Activated CD8-positive, alpha-beta memory T cell treated with anti-CD3 and anti-CD28 coated beads for 1 hour (primary cell): ENCODE measurements at regions not wholly inside any gene's neighbourhood (a gene's known extent, or its start where the extent isn't known, plus 50 kb on each side); places are given as distances from the start of the nearest gene placed in this dataset.
"Not testable (repeated sequence)": the region's sequence is repeated elsewhere in the genome, so short reads cannot be mapped to it uniquely, and the experiment has no call there.

Experiments
- DNase-seq, 2 donors: peaks; one replicate each; pipeline ENCODE4 v3.0.0-alpha.2; 2020; ENCODE audit warnings: low read depth in 1 of 2; ENCODE audit errors: extremely low read depth in 1 of 2

DNA sequence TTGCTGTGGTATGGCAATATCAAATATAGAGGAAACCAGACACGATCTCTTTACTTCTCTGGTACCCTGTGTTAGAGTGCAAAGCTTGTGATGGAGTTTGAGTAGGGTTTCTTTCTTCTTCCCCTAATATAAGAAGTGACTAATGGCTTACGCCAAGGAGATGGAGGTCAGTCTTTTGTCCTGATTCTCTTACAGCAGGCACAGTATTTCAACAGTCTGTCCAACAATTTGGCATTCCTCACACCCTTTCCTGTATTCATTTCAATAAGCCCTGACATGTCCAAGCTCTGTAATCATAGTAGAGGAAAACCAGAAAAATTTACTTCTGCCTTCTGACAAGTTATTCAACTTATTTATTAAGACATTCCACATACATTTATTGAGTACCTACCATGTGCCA, 546.2 kb downstream of the TMEM135 start:
- DNase-seq, result no peak

DNA sequence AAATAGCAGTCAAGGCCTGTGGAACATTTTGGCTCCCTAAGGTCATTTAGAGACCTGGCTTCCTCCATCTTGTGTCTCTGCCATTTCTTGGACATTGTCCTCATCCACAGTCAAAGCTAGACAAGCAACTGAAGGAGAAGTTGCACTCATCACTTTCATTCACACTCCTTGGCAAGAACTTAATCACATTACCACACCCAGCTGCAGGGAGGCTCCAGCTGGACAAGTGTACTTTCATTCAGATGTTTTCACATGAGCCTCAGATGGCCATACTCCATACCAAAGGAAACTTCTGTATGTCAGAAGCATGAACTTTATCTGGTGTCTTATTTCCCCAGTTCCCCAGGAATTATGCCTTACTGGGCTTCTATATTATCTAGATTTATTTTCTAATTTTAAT, 537.4 kb downstream of the TMEM135 start:
- no peak for DNase-seq

DNA sequence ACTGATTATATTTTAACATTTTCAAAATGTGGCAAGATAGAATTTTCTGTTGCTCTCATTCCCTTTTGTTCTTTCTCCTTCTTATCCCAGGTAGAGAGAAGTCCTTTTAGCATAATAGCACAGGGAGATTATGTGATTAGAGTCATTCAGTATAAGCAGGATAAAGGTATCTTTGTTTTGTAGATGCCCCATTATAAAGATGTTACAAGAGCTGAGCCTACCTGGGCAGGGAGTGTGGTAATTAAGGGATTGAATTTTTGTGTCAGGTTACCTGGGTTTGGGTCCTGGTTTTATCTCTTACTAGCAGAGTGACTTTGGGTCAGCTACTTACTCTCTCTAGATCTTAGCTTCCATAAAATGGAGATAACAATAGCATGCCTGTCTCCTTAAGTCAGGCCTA, 536.5 kb downstream of the TMEM135 start:
- DNase-seq, result no peak

DNA sequence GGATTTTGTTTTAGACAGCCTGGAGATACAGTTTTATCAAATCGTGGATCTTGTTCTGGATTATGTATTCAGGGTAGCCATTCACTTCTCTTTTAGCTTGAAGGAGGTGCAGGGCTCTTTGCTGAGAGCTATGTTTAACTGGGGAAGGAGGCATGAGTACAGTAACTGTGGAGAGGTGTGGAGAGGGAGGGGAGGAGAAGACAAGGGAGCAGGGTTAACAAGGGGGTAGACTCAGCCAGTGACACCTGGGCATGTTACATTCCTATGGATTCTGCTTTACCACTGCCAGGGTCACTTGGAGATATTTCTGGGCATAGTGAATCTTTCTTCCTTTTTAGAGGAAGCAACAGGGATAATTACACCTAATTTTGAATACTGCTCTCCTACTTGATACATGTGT, 536.0 kb downstream of the TMEM135 start:
- DNase-seq, result no peak

DNA sequence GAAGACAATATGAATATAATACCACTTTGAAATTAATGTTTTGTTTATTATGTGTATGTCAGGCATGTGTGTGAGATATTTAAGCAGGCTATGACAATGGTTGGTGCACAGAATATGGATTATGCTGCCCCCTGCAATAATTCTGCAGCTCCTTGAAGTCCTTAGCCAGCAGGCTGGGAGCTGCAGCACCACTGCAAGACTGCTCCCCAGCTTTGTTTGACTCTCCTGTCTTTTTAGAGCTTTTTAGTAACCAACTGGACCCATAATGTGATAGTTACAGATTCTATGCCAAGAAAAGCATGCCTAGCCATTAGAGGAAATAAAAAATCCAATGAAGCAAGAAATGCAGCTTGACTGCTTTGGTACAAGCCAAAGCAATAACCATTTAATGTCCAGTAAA, 535.1 kb downstream of the TMEM135 start:
- no peak for DNase-seq

DNA sequence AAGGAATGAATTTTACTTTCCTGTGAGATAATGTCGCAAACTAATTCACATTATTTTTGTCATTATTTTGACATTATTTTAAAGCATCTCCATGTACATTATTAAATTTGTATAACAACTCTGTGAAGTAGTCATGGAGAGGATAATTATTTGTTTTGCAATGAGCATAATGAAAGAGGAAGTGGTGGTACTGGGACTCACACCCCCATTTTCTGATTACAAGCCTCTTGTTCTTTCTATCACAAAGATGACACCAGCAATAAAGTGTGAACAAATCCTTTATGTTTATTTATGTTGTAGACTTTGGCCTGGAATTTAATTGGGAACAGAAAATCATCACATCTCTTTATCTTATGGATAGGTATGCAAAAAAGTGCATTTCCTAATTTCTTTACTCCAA, 522.6 kb downstream of the TMEM135 start:
- no peak for DNase-seq

DNA sequence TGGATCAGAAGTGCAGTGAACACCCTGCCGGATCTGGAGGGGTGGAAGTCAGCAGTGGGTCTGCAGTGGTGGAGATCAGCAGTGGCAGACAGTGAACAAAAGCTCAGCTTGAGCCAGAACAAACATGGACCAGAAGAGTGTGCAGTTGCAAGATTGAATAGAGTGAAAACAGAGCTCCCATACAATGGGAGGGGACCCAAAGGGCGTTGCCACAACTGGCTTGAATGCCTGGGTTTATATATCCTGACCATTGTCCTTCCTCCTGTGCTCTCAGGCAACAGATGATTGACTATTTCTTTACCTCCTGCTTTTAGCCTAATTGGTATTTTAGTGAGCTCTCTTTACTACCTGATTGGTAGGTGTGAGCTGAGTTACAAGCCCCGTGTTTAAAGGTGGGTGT, 522.1 kb downstream of the TMEM135 start:
- not testable (repeated sequence) for DNase-seq

DNA sequence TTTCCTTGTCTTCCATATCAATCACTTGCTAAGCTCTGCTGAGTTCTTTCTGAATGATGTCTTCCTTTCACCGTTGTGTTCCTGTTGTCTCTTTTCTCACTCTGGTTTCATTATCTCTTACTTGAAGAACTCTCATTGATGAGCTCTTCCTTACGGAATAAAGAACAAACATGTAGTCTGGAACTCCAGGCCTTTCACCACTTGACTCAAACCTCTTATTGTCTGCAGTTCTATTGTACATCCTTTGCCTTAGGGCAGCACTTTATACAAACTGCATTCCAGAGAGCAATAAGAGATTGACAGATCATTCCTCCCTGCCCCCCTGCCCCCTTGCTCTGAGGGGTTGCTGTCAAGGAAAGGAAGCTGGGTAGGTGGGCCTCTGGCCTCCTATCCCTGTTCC, 517.4 kb downstream of the TMEM135 start:
- DNase-seq, result no peak

DNA sequence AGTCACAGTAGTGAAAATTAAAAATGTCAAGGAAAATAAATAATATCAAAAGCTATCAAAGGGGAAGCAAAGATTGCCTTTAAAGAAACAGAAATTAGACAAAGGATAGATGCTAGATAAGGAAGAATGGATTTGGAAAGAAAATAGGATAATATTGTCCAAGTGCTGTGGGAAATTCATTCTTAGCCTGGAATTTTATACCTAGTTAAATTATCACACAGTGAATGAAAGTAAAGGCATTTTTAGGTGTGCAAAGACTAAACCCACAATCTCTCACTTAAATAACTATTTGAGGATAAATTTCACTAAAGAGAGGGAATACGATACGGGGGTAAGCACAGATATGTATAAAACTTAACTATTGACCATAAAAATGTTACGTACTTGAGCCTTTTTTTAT, 511.1 kb downstream of the TMEM135 start:
- no peak for DNase-seq

DNA sequence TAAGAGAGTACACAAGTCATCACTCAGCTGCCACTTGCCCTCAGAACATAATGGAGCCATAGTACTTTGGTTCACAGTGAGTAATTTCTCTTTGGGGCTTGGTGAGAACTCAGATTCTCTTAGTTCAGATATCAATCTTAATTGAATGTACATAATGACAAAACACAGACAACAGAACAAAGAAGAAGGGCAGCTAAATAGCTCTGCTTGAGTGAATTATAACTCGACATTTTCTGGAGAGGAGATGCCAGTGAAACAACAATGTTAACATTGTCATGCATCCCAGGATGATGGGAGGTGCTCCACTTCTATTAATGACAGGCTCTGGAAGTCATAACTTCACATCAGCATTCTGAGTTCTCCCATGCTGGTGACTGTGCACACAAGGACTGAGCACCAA, 508.1 kb downstream of the TMEM135 start:
- no peak for DNase-seq

DNA sequence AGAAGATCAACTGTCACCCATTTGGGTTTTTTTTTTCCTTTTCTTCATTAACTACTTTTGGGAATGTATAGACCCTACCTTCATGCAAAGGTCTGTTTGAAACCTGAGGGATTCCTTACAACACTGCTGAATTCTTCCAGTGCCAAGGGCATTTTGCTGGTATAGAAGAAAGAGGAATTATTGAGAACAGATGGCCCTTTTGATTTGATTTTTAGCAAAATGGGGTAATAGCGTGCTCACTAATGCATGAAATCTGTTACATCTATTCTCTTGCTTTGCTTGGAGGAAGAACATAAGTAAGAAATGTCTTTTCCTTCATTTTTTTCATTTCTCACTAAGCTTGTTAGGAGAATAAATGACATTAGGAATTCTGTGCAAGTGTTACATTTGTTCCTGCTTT, 501.9 kb downstream of the TMEM135 start:
- no peak for DNase-seq

DNA sequence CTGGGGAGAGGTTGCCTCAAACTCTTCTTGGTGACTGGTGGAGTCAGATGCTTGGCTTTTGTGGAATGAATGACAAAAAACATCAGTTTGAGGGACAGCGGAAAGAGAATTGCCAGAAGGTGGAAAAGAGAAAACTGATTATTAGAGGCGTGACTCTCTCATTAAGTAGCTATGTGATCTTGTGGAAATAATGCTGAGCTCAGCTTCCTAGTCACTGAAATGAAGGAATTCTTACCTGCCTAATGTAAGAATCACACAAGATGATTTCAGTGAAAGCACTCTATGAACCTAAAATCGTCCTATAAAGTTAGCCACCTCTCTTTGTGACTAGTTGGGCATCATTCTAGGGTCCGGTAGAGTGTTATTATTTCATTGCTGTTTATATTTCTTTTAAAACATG, 498.8 kb downstream of the TMEM135 start:
- no peak for DNase-seq

DNA sequence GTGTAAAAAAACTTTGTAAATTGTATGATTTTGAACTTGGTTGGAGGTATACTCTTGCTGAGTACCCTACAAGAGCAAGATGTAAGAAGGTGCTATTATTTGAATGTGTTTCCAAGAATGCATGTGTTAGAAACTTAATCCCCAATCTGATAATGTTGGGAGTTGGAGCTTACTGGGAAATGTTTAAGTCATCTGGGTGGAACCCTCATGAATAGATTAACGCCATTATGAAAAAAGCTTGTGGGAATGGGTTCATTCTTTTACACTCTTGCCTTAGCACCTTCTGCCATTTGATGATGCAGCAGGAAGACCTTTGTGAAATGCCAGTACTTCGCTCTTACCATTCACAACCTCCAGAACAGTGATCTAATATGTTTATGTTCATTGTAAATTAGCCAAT, 498.3 kb downstream of the TMEM135 start:
- DNase-seq, result no peak

DNA sequence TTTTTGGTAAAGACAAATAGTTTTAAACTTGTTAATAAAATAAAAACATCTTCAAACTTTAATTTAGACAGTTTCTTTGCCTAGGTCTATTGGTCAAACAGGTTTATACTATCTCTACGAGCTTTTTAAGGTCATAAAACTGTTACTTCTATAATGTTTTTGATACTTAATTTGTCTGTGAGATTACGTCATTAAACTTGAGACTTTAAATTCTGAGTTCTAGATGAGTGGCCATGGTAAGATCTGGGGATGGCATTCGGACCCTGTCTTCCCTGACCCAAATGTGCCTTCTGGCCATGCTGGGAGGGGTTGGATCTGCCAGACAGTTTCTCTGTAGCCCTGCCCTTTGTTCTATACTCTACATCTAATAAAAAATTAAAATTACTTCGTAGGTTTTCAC, 497.8 kb downstream of the TMEM135 start:
- DNase-seq, result no peak

DNA sequence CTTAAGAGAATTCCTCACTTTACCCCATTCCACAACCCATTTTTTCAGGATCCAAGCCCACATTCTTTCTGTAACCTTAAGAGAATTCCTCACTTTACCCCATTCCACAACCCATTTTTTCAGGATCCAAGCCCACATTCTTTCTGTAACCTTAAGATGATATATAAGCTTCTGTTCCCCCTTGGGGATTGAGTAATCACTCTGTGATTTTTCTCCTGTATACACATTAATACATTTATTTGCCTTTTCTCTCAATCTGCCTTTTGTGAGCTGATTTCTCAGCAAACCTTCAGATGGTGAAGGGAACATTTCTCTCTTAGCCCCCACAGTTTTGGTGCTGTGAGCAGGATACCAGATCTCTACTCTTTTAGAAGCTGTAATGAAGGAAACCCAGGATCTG, 494.1 kb downstream of the TMEM135 start:
- not testable (repeated sequence) for DNase-seq

DNA sequence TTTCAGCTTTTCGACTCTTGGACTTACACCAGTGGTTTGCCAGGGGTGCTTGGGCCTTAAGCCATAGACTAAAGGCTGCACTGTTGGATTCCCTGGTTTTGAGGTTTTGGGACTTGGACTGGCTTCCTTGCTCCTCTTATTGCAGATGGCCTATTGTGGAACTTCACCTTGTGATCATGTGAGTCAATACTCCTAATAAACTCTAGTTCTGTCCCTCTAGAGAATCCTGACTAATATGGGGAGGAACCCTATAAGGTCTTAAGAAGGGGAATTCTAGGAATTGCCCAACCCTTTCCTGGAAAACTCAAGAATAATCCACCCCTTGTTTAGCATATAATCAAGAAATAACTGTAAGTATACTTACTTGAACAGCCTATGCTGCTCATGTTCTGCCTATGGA, 491.8 kb downstream of the TMEM135 start:
- DNase-seq, result no peak

DNA sequence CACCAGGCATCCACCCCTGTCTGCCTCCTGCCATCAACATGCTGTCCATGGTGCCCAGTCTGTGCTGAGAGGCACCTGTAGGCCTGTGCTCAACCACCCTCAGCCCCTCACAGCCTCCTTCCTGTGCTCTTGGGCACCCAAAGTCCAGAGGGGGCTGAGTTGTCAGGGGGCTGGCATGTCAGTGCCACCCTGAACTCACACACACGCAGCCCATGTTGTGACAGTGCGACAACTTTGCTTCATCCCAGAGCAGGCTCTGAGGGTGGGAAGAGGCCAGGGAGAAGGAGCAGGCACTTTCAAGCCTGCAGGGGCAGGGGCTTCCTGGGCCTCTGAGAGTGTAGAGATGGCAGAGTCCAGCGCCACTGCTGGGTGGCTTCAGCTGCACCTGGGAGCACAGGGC, 491.0 kb downstream of the TMEM135 start:
- no peak for DNase-seq

DNA sequence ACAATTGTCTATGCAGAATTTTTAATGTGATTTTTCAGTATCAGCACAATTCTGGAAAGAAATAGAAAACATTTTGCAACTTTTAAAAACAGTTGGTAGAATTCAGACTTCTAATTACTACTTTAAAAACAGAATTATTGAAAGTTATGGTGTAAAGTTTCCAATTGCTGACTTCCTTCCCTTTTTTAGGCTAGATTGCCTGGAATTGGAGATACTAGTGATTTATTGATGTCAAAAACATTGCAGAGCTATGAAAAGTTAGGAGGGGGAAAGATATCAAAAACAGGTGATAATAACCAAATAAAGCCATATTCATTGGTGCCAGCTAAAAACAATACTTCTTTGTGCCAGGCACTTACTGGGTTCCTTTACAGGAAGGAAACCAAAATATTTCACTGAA, 485.5 kb downstream of the TMEM135 start:
- no peak for DNase-seq

DNA sequence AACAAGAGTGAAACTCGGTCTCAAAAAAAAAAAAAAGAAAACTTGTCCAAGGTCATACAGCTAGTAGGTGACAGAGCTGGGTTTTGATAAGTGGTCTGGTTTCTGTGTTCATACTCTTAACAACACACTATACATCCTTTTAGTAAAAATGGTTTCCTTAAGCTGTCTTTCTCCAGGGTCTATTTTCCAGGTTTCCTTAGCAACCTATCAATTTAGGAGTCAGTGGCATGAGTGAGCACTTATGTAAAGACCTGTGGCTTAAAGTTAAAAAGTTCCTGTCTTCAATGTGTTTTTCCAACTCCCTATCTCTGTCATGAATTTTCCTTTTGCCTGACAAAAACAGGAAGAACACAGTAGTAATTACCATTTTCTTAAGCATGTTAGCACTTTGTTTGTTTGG, 480.5 kb downstream of the TMEM135 start:
- DNase-seq, result no peak

DNA sequence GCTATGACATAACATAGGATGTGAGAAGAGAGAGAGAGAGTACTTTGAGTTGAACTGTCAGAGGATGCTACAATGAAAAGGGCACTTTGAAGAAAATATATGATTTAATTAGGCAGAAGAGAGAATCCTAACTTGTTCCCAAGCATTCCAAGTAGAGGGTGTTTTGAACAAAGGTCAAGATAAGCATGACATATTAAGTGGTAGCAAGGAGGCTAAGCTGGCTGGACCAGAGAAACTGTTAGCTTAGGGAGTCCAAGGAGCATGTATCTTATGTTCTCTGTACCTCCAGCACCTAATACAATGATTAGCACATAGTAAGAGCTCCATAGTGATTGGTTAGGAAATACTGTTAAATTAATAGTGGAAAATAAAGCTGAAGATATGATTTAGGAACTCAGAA, 479.6 kb downstream of the TMEM135 start:
- DNase-seq, result no peak

DNA sequence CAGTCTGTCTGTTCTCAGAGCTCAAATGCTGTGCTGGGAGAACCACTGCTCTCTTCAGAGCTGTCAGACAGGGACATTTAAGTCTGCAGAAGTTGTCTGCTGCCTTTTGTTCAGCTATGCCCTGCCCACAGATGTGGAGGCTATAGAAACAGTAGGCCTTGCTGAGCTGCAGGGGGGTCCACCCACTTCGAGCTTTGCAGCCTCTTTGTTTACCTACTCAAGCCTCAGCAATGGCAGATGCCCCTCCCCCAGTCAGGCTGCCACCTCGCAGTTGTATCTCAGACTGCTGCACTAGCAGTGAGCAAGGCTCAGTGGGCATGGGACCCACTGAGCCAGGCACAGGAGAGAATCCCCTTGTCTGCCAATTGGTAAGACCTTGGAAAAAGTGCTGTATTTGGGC, 470.0 kb downstream of the TMEM135 start:
- DNase-seq, result not testable (repeated sequence)

DNA sequence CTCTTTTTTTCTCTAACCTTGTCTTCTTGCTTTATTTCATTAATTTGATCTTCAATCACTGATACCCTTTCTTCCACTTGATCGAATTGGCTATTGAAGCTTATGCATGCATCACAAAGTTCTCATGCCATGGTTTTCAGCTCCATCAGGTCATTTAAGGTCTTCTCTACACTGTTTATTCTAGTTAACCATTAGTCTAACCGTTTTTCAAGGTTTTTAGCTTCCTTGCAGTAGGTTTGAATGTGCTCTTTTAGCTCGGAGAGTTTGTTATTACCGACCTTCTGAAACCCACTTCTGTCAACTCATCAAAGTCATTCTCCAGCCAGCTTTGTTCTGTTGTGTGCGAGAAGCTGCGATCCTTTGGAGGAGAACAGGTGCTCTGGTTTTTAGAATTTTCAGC, 469.2 kb downstream of the TMEM135 start:
- not testable (repeated sequence) for DNase-seq

DNA sequence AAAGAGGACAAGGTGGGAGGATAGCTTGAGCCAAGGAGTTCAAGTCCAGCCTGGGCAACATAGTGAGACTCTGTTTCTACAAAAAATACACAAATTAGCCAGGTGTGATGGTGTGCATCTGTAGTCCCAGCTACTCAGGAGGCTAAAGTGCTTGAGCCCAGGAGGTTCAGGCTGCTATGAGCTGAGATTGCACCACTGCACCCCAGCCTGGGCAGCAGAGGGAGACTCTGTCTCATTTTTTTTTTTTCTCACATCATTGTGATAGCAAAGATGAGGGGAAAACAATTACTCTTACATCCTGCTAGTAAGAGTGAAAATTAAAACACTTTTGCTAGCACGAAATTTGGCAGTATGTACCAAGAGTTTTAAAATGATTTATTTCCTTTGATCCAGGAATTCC, 463.7 kb downstream of the TMEM135 start:
- DNase-seq, result no peak

DNA sequence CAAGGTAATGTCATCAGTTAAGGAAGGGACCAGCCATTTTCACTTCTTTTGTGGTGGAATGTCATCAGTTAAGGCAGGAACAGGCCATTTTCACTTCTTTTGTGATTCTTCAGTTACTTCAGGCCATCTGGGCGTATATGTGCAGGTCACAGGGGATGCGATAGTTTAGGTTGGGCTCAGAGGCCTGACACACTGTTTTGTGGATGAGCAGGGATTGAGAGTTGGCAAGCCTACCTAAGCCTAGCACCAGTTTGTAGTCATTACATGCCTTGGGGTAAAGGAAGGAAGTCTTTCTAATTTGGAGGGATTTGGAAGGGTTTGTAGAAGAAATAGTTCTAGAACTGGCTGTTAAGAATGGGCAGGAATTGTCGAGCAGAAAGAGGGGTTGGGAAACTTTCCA, 457.2 kb downstream of the TMEM135 start:
- DNase-seq, result not testable (repeated sequence)
